ENCODE measurements at regions not wholly inside any gene's neighbourhood (a gene's known extent, or its start where the extent isn't known, plus 50 kb on each side); places are given as distances from the start of the nearest gene placed in this dataset.
A peak's percentile ranks its signal among the peaks of the same experiment; 100 is the strongest.

DNA sequence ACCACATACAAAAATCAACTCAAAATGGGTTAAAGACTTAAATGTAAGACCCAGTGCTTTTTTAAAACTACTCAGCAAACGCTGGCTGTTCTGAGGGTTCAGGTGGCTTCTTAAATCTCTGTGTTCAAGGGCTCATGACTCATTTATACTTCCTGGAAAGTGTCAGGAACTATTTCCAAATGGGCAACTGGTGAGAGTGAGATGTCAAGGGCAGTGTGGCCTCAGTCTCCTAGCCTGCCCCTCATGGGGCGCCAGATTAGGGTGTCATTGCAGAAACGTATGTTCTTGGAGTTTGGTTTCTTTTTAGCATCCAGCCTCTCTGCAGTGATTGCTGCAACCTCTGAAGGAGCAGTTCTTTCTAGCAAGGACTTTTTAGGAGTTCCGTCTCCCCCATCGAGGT lies 485.4 kb downstream of the TNS1 start:
- no peak for DNase-seq

- DNase-seq = no peak
These were observed 487.0 kb downstream of the TNS1 start for GRCh38 chr2:217515615-217516309.

DNA sequence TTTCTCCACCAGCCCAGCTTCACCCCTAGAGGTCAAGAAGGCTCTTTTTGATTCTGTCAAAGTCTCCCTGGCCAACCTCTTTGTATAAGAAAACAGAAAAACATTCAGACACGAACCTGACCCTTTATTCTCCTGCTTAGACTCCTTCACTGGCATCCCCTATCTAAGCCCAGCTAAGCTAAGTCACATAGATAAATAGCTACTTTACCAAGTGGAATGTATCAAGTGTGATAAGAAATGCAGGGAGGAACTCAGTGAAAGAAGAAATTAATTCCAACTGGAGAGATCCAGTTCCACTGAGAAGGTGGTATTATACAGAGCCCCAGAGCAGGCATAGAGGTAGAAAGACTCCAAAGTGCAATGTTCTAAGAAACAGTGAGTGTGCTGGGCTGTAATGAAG lies 489.5 kb downstream of the TNS1 start:
- no peak for DNase-seq

GRCh38 chr2:217512728-217513127 lies 490.1 kb downstream of the TNS1 start:
- DNase-seq = no peak

DNA sequence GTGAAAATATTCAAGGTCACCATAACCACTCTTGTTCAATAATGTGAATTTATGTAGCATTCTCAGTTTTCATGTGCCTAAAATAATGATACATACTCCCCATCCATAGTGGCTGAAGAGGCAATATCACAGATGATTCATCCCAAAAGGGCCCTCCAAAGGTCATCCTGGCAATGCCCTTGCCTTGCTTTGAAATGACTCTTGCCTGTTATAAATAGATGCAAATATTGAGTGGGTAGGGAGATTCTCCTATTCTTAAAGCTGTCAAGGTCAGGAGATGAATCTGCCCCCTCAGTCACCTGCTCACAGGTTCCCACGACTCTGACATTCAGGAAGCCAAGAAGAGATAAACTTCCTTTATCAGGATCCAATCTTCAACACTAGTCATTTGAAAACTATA lies 490.5 kb downstream of the TNS1 start:
- DNase-seq = no peak

GRCh38 chr2:217511850-217512249 lies 490.9 kb downstream of the TNS1 start:
- DNase-seq = no peak

- DNase-seq = peak; percentile 2
These were observed 492.0 kb downstream of the TNS1 start for GRCh38 chr2:217510771-217511291.

- no peak for DNase-seq
These were observed 497.5 kb downstream of the TNS1 start for GRCh38 chr2:217505303-217505702.

DNA sequence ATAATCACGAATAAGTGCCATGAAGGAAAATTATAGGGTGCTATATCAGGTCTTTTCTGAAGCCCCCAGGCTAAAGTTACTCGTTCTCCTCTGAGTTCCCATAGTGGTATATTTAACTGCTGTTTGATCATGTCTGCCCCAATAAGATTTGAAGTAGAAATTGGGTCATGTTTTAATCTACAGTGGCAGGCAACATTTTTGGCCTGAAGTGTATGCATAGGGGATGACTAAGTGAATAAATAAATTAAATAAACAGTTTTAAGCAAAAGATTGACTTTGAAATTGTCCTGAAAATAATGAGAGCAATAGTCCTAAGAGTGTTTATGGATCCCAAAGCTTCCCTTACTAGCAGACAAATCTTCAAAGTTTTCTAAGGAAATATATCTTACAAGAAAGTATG lies 500.9 kb downstream of the TNS1 start:
- DNase-seq = no peak

DNA sequence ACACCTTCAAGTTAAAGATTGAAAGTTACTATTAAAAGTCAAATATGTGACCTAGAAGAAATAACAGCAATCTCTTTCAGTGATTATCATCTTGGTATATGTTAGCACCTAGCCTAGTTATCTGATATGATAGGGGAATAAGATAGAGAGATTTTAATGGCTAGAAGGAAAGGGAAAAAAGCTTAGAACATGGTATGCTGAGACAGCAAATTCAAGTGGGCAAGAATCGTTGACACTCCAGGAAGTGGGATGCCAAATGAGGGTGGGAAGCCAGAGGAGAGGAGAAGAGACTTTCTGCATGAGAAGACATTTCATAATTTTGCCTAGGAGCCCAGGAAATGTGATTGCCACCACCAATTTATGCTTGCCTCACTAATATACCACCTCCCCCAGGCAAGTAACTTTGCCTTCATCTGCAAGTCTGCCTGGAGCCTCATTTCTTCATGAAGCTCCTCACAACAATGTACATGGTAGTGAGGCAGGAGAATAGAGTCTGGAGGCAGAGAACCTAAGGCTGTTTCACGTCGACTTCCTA lies 504.9 kb downstream of the TNS1 start:
- DNase-seq = no peak

DNA sequence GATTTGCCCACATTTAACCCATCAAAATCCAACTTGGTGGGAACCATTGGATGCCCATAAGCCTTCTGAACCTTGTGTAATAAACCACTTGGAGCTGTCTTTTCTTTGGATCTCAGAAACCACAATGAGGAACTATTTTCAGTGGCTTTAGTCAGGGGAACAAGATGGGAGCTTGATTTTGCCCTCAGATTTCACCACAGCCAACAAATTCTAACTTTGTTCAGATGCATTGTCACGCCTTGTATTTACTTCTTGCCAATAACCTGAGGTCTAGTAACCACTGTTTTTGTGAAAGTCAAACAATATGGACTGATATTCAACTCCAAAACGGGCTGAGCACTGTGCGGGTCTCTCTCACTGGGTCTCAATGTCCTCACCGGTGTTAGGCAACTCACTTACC lies 508.2 kb downstream of the TNS1 start:
- no peak for DNase-seq

DNA sequence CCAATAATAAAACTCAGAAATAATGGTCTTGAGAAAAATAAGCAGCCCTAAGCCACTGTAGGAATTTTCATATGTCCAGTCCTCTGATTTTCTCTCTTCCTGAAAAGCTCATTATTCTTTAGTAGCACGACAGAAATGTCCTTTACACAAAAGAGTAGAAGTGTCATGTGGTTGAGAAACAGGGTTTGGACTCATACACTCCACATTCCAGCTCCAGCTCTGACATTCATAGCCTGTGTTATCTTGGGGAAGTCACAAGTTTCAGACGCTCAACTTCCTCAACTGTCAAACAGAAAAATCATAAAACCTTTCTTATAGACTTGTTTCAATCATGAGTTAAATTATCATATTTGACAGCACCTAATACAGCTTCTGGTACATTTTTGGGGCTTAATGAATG lies 511.5 kb downstream of the TNS1 start:
- DNase-seq = no peak

DNA sequence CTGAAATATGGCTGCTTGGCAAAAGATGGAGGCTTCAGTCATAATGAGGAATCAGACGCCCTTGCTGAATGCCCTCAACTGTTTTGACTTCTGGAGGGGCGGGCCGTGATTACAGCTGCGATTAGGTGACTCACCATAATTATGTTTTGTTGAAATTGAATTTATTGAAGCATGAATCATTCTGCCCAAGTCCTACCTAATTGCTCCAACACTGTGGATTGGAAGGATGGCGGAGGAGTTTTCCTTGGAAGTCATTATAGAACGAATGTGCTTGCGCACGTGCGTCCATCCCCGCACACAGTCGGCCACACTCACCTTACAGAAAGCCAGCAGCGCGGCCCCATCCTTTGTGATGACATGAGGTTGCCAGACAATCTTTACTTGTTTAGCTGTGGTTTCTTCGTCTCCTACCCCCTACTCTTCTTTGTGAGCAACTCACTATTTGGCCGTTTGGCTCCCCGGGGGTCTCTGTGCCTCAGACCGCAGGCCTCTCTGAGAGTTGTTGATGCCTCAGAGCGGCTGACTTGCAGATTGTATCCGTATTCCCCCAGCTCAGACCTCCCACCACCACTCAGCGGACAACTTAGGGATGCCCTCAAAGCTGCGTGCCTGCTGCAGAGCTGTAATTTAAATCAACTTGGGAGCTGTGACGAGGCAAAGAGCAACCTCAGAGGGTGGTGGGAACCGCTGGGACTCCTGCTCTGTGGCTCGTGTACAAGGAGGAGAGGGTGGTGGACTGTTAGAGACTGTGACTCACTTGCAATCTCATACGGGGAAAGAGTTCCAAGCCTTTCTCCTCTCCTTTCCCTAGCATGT lies 513.4 kb downstream of the TNS1 start:
- no peak for DNase-seq

DNA sequence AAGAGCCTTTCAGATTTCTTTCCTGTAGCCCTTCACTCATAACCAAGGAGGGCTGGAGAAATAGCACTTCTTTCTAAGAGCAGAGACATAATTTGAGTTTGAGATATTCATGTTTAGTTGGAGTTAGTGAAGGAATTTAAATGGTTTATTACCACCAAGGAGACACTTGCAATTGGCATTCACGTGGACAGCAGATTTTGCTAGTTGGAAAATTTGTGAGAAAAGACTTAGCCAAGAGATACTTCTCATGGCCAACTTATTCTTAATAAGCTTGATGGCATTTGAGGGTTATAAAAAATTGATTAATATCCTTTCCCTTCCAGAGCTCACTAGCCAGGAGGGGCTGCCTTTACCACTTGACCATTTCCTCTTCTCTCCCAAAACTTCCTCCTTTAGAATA lies 518.7 kb downstream of the TNS1 start:
- DNase-seq = no peak

DNA sequence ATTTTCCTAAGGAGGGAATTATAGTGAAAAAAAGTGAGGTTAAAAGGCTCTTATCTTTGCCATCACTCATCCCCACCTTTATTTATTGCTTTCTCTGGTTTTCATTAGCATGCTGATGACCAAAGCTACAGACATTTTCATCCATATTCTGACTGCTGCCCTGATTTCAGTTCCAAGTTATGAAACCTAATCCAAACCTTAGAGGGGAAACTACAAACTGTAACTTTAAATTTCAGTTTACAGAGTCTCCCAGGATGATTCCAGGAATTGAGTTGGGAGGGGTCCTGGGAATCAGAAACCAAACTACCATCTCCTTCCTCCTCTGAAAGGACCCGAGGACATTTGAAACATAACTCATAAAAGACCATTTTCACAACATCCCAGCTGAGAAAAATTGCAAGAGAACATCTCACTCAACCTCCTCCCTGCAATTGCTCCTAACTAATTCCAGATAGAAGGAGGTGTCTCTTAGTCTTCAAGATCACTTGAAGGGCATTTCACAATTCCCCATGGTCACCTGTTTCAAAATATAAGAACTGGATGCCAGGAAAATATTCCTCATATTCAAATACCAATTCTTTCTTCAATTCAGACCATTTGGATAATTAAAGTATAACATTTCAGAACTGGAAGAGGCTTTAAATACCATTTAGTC lies 520.6 kb downstream of the TNS1 start:
- no peak for DNase-seq

DNA sequence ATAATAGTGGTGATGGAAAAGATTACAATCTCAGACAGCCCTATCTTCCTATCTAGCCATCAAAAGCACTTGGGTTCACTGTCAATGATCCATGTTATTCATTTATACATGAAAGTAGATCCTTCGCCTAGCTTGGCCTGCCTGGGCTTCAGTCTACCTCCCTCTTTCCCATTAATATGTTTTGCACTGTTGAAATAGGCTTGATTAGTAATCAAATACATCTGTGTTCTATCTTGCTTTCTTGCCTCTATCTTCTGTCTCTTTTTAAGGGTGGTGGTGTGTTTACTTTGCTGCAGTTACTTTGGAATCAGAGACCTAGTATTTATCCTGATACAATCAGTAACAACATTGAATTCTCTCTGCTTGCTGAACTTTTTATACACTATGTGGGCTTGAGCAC lies 521.2 kb downstream of the TNS1 start:
- no peak for DNase-seq

DNA sequence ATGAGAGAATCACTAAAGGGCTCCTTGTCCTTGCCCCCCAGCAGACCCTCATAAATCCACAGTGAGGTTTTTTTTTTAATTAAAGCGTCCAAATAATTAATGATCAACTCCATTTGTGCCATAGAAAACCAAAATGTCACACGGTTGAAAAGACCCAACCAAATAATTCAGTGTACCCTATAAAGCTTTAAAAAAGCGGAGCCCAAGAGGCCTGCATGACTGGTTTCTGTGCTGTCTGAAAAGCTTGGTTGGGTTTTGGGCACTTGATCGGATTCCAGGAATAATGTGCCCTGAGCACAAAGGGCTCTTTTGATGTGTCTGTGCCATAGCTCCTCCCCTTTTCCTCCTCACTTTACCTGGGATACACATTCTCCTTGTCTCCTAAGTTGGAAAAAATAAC lies 523.2 kb downstream of the TNS1 start:
- no peak for DNase-seq

GRCh38 chr2:217478831-217479455 lies 523.9 kb downstream of the TNS1 start:
- DNase-seq = no peak

- no peak for DNase-seq
These were observed 525.2 kb downstream of the TNS1 start for GRCh38 chr2:217477583-217477982.

DNA sequence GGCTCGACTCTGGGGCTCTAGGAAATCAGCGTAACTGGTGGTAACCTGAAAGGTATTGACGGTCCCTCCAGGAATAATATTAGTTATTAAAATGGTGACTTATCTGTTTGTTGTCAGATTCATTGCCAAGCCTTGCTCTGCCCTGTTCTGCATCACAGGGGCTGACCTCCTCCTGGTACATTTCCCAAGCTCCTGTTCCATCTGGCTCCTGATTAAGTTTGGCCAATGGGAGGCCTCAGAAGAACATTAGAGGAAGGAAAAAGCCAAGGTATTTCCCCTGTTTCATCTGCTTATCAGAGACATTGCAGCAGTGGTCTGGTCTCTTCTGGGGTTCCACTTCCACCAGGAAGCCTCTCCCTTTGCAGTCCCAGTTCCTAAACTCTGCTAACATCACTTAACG lies 527.0 kb downstream of the TNS1 start:
- DNase-seq = no peak

GRCh38 chr2:217475101-217475500 lies 527.7 kb downstream of the TNS1 start:
- DNase-seq = no peak

GRCh38 chr2:217471319-217471718 lies 531.5 kb downstream of the TNS1 start:
- DNase-seq = no peak

GRCh38 chr2:217469203-217469810 lies 533.5 kb downstream of the TNS1 start:
- no peak for DNase-seq
